ENCODE measurements at regions not wholly inside any gene's neighbourhood (a gene's known extent, or its start where the extent isn't known, plus 50 kb on each side); places are given as distances from the start of the nearest gene placed in this dataset.

- TF ChIP-seq CTCF (IDR thresholded peaks at IDR 0.05; ENCODE audit: insufficient read depth, low read depth, low read length) (no peak), EZH2 (IDR thresholded peaks at IDR 0.05; ENCODE audit: insufficient read depth, low read length) (no peak)
Measured at GRCh38 chr13:30026093-30026492, 175.7 kb upstream of the UBL3 start.

Data from astrocyte (in vitro differentiated cells and primary cell).